Endothelial cell of umbilical vein (primary cell): ENCODE measurements at regions not wholly inside any gene's neighbourhood (a gene's known extent, or its start where the extent isn't known, plus 50 kb on each side); places are given as distances from the start of the nearest gene placed in this dataset.

Experiments used
- BruUV-seq: library from RNA; stranded (reverse); fragments of 400-500 nt; replicated peaks from 2 replicates; lab custom pipeline; 2021; lab: Mats Ljungman, UMichigan
- CTCF ChIA-PET: fragments of 300-600, 350-600 bp; sonication (Branson Sonifier 250); formaldehyde crosslinking; loops from one replicate; lab custom pipeline; 2021; ENCODE audit warnings: antibody characterized with exemption, inconsistent platforms; lab: Charles Lee
- POLR2A ChIA-PET: fragments of 300-600, 350-600 bp; sonication (Branson Sonifier 250); formaldehyde crosslinking; loops from one replicate; lab custom pipeline; 2021; ENCODE audit warnings: antibody characterized with exemption, inconsistent platforms; lab: Charles Lee
- DNase-seq: peaks from one replicate; pipeline ENCODE4 v3.0.0-alpha.2; 2011; ENCODE audit warnings: low read depth, low spot score
- FAIRE-seq: peaks from 2 replicates; lab custom pipeline; 2011; peaks lifted over from hg19 to GRCh38; lab: Jason Lieb, UNC
- H2AFZ ChIP-seq: 2 replicates; pipeline ENCODE4 v1.6.0; 2012; ENCODE audit warnings: low read depth, low read length, control low read depth, inconsistent platforms
- H3K27ac ChIP-seq: 2 replicates; pipeline ENCODE4 v1.5.1; 2011; ENCODE audit warnings: low read depth, mild to moderate bottlenecking, control low read depth, low read length, moderate library complexity; ENCODE audit not compliant: insufficient read depth
- H3K27me3 ChIP-seq, 2 experiments: 2 replicates each; pipeline versions ENCODE4 v1.6.0 to v1.6.1; 2011; ENCODE audit warnings: low read length in 2 of 2, mixed read lengths in 1 of 2; ENCODE audit not compliant: control insufficient read depth in 2 of 2, insufficient read depth in 2 of 2
- H3K36me3 ChIP-seq, 2 experiments: 2 replicates in 1 of 2; 3 replicates in 1 of 2; pipeline ENCODE4 v1.5.1; 2011; ENCODE audit warnings: low read length in 2 of 2, mild to moderate bottlenecking in 1 of 2, moderate library complexity in 1 of 2; ENCODE audit not compliant: control insufficient read depth in 2 of 2, insufficient read depth in 2 of 2; ENCODE audit errors: extremely low read depth in 1 of 2
- H3K4me1 ChIP-seq: 3 replicates; pipeline ENCODE4 v1.5.1; 2011; ENCODE audit warnings: mild to moderate bottlenecking, low read length; ENCODE audit not compliant: control insufficient read depth, insufficient read depth; ENCODE audit errors: extremely low read depth
- H3K4me2 ChIP-seq: 2 replicates; pipeline ENCODE4 v1.6.1; 2011; ENCODE audit warnings: low read length, control low read depth, mixed read lengths; ENCODE audit not compliant: insufficient read depth
- H3K4me3 ChIP-seq, 3 experiments: fragments of 200-600 bp in 1 of 3; sonication (generic), shearing (Covaris generic) in 1 of 3; replicated peaks in 1 of 3; 2 replicates each; pipeline ENCODE4 v1.5.1; 2011 to 2016; ENCODE audit warnings: control low read depth in 3 of 3, low read length in 3 of 3, mild to moderate bottlenecking in 2 of 3, inconsistent platforms in 1 of 3, low read depth in 1 of 3, moderate library complexity in 1 of 3; ENCODE audit not compliant: insufficient read depth in 1 of 3
- H3K79me2 ChIP-seq: 2 replicates; pipeline ENCODE4 v1.6.0; 2012; ENCODE audit warnings: low read length, inconsistent platforms; ENCODE audit not compliant: control insufficient read depth, insufficient read depth
- H3K9ac ChIP-seq: replicated peaks from 2 replicates; pipeline ENCODE3; 2011; ENCODE audit warnings: low read length, control low read depth; ENCODE audit not compliant: insufficient read depth; ENCODE audit errors: extremely low read depth
- H3K9me1 ChIP-seq: replicated peaks from 3 replicates; pipeline ENCODE4 v1.6.0; 2011; ENCODE audit warnings: mild to moderate bottlenecking, low read length; ENCODE audit not compliant: control insufficient read depth, insufficient read depth; ENCODE audit errors: extremely low read depth
- H3K9me3 ChIP-seq: replicated peaks from 2 replicates; pipeline ENCODE4 v1.5.1; 2012; ENCODE audit warnings: low read length, inconsistent platforms; ENCODE audit not compliant: control insufficient read depth, insufficient read depth
- H4K20me1 ChIP-seq: replicated peaks from 2 replicates; pipeline ENCODE3; 2011; ENCODE audit warnings: mild to moderate bottlenecking, low read length; ENCODE audit not compliant: control insufficient read depth, insufficient read depth; ENCODE audit errors: extremely low read depth
- EZH2 ChIP-seq: IDR thresholded peaks from 2 replicates; pipeline ENCODE4 v1.6.1; 2012; ENCODE audit warnings: borderline replicate concordance, low read depth, mild to moderate bottlenecking, moderate library complexity, low read length, inconsistent platforms; ENCODE audit not compliant: severe bottlenecking
- FOS ChIP-seq: IDR thresholded peaks from 2 replicates; pipeline ENCODE4 v1.6.1; 2011; ENCODE audit warnings: mild to moderate bottlenecking, low read length, moderate library complexity, borderline replicate concordance; ENCODE audit not compliant: insufficient read depth
- GATA2 ChIP-seq: IDR thresholded peaks from 2 replicates; pipeline ENCODE4 v1.7.0; 2011; ENCODE audit warnings: low read depth, mild to moderate bottlenecking, moderate library complexity, mixed read lengths, low read length; ENCODE audit not compliant: insufficient read length, insufficient read depth
- JUN ChIP-seq: IDR thresholded peaks from 2 replicates; pipeline ENCODE4 v1.6.1; 2011; ENCODE audit warnings: borderline replicate concordance, low read depth; ENCODE audit not compliant: insufficient read length, insufficient read depth
- MYC ChIP-seq: IDR thresholded peaks from one replicate; pipeline ENCODE4 v1.6.1; 2011; ENCODE audit warnings: mild to moderate bottlenecking, low read depth, low read length
- POLR2A ChIP-seq: IDR thresholded peaks from 2 replicates; pipeline ENCODE4 v1.6.1; 2012; ENCODE audit warnings: low read depth, mild to moderate bottlenecking, control low read depth, low read length
- POLR2AphosphoS5 ChIP-seq: IDR thresholded peaks from 2 replicates; pipeline ENCODE4 v1.6.1; 2012; ENCODE audit warnings: low read depth, mild to moderate bottlenecking, control low read depth, low read length, moderate library complexity; ENCODE audit not compliant: insufficient read depth
- dilution Hi-C: fragments of 300-500 bp; cut with MboI; formaldehyde crosslinking; loops from one replicate; pipeline ENCODE4 v1.15.0; 2019; ENCODE audit warnings: low sequenced_read_pairs; ENCODE audit not compliant: extremely low pct_ligation_motif_present
- intact Hi-C: fragments of 100-400 bp; cut with micrococcal nuclease; formaldehyde crosslinking; loops from one replicate; pipeline ENCODE4 v1.10.0; 2022
- TF ChIP-seq, protein P1 (sequence below): IDR thresholded peaks from 2 replicates; pipeline ENCODE4 v1.6.1; 2011; ENCODE audit not compliant: insufficient read depth, insufficient read length
- TF ChIP-seq, protein P2 (sequence below), 2 donors: IDR thresholded peaks; 1 replicate in 1 of 2; 2 replicates in 1 of 2; pipeline ENCODE4 v1.5.1; 2011; ENCODE audit warnings: low read length in 2 of 2, mild to moderate bottlenecking in 2 of 2, moderate library complexity in 2 of 2, control low read depth in 1 of 2, inconsistent platforms in 1 of 2, low read depth in 1 of 2; ENCODE audit not compliant: insufficient read depth in 1 of 2; ENCODE audit errors: extremely low read depth in 1 of 2

DNA sequence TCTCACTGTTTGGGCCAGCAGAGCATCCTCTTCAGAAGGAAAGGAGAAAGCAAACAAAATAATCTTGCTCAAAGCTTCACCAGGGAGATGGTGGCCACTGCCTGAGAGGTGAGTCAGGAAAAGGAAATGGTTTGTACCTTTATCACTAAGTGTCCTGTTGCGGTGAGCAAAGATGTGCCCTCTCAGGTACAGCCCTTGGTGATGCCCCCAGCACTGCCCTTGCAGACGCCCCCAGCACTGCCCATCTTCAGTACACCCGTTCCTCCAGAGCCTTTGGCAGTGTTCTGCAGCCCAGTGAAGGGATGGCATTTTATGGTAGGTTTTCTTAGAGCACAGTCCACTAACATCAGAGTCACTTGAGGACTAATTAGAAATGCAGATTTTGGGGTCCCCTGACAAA lies 92.3 kb downstream of the ZNF621 start:
- Histone ChIP-seq H4K20me1 (no peaks in the 10 kb centered on the region), H3K79me2 (no peaks in the 10 kb centered on the region), H3K27ac (no peak overlapping the region), H3K27me3 (peaks cover 7 to 14% of the 10 kb centered on the region in 2 experiments), H3K4me1 (no peaks in the 10 kb centered on the region), H3K36me3 (no peaks in the 10 kb centered on the region), H2AFZ (no peak overlapping the region), H3K4me3 (no peak overlapping the region), H3K4me2 (no peak overlapping the region), H3K9ac (no peak overlapping the region), H3K9me1 (no peaks in the 10 kb centered on the region), H3K9me3 (no peaks in the 10 kb centered on the region)
- DNase-seq (no peak), FAIRE-seq (no peak)
- ChIA-PET POLR2A (no interaction called here), CTCF (no interaction called here)
- no peak for TF ChIP-seq POLR2AphosphoS5
- TF ChIP-seq MYC, result no peak
- no peak for TF ChIP-seq POLR2A
- TF ChIP-seq, protein P1, sequence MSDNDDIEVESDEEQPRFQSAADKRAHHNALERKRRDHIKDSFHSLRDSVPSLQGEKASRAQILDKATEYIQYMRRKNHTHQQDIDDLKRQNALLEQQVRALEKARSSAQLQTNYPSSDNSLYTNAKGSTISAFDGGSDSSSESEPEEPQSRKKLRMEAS, result no peak
- TF ChIP-seq, protein P2, sequence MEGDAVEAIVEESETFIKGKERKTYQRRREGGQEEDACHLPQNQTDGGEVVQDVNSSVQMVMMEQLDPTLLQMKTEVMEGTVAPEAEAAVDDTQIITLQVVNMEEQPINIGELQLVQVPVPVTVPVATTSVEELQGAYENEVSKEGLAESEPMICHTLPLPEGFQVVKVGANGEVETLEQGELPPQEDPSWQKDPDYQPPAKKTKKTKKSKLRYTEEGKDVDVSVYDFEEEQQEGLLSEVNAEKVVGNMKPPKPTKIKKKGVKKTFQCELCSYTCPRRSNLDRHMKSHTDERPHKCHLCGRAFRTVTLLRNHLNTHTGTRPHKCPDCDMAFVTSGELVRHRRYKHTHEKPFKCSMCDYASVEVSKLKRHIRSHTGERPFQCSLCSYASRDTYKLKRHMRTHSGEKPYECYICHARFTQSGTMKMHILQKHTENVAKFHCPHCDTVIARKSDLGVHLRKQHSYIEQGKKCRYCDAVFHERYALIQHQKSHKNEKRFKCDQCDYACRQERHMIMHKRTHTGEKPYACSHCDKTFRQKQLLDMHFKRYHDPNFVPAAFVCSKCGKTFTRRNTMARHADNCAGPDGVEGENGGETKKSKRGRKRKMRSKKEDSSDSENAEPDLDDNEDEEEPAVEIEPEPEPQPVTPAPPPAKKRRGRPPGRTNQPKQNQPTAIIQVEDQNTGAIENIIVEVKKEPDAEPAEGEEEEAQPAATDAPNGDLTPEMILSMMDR (IDR thresholded peaks at IDR 0.05; ENCODE audit: extremely low read depth in 1 of 2, insufficient read depth in 1 of 2, low read depth in 1 of 2, low read length in 2 of 2), result no peak
- no peak for TF ChIP-seq JUN
- TF ChIP-seq GATA2, result no peak
- TF ChIP-seq FOS, result no peak
- no peak for TF ChIP-seq EZH2
- intact Hi-C loops (no loop called here), dilution Hi-C loops (no loop called here)
- BruUV-seq, result no TSS peak
